HL-60 (cell line): ENCODE measurements at regions not wholly inside any gene's neighbourhood (a gene's known extent, or its start where the extent isn't known, plus 50 kb on each side); places are given as distances from the start of the nearest gene placed in this dataset.

Experiments
- CTCF ChIP-seq: IDR thresholded peaks from one replicate; pipeline ENCODE4 v1.5.1; 2011; ENCODE audit warnings: low read length, control low read depth, inconsistent platforms; ENCODE audit not compliant: insufficient read depth
- GABPA ChIP-seq: IDR thresholded peaks from 2 replicates; pipeline ENCODE4 v1.6.1; 2012; ENCODE audit warnings: low read depth
- POLR2AphosphoS5 ChIP-seq: IDR thresholded peaks from 2 replicates; pipeline ENCODE4 v1.6.1; 2012; ENCODE audit warnings: low read depth
- REST ChIP-seq: IDR thresholded peaks from 2 replicates; pipeline ENCODE4 v1.6.1; 2012; ENCODE audit warnings: low read depth; ENCODE audit not compliant: insufficient replicate concordance

- TF ChIP-seq CTCF (no peak), GABPA (no peak), POLR2AphosphoS5 (no peak), REST (no peak)
Measured at GRCh38 chr7:31407178-31407676, 66.7 kb upstream of the NEUROD6 start.
